Amygdala (tissue), 56 donors: ENCODE measurements at regions not wholly inside any gene's neighbourhood (a gene's known extent, or its start where the extent isn't known, plus 50 kb on each side); places are given as distances from the start of the nearest gene placed in this dataset.
"Not testable (repeated sequence)": the region's sequence is repeated elsewhere in the genome, so short reads cannot be mapped to it uniquely, and the experiment has no call there.

Experiments
- DNase-seq, 56 donors: peaks; one replicate each; lab custom pipeline; 2025; lab: John Stamatoyannopoulos, UW

DNA sequence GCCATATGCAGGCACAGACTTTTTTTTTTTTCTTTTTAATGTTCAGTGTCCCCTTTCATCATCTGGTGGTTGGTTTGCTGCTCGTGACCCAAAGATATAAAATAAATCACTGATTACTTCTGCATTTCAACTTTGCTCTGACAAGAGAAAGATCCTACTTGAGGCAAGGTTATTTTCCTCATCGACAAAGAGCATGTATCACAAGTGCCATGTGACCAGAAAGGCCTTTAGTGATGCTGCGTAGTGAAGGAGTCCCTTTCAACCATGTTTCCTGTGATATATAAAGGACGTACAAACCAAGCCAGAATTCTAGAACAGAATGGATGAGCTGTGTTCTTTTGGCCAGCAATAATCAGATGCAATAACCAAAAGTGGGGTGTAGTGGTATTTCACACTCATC lies 323.4 kb upstream of the PSMD7 start:
- DNase-seq, result no peak

- no peak for DNase-seq
Measured at GRCh38 chr16:73966851-73967250, 329.8 kb upstream of the PSMD7 start.

- DNase-seq, result no peak
Measured at GRCh38 chr16:73965591-73965990, 331.0 kb upstream of the PSMD7 start.

- DNase-seq, result peak in 32 of 56 donors; percentile 0 to 73 (median 8)
Measured at GRCh38 chr16:73956587-73957494, 339.8 kb upstream of the PSMD7 start.

GRCh38 chr16:73955702-73956101 lies 340.9 kb upstream of the PSMD7 start:
- DNase-seq, result no peak

GRCh38 chr16:73955255-73955654 lies 341.4 kb upstream of the PSMD7 start:
- no peak for DNase-seq

- peak in 1 of 56 donors; percentile 0 for DNase-seq
Measured at GRCh38 chr16:73951481-73951880, 345.1 kb upstream of the PSMD7 start.

GRCh38 chr16:73949574-73950320 lies 346.9 kb upstream of the PSMD7 start:
- DNase-seq, result no peak

- DNase-seq, result no peak
Measured at GRCh38 chr16:73945631-73946030, 351.0 kb upstream of the PSMD7 start.

GRCh38 chr16:73943184-73943583 lies 353.4 kb upstream of the PSMD7 start:
- not testable (repeated sequence) for DNase-seq

DNA sequence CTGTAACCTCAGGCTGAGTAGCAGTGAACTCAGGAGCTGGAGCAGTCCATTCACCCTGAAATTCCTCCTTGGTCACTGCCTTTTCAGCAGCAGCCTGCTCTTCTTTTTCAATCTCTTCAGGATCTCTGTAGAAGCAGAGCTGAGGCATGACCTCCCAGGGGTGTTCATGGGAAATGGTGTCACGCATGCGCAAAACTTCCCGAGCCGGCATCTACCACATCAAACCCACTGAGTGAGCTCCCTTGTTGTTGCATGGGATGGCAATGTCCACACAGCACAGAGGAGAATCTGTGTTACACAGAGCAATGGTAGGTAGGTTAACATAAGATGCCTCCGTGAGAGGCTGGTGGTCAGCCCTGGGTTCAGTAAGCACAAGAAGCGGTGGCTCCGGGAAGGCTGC lies 355.8 kb upstream of the PSMD7 start:
- DNase-seq, result not testable (repeated sequence)

DNA sequence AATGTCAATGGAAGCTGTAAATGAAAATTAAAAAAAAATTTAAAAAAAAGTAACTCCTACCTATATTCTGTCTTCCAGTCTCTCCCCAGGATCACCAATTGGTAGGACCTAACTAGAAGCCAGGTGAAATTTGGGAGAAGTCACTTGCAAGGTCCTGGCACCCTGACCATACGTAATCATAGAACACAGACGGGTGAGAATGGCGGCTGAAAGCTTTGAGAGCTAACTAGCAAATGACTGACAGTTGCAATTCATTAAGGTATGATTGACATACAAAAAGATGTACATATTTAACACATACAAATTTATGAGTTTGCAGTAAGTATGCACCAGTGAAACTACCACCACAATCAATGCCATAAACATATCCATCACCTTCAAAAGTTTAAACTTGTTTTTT lies 372.7 kb upstream of the PSMD7 start:
- no peak for DNase-seq

GRCh38 chr16:73921295-73921694 lies 375.3 kb upstream of the PSMD7 start:
- DNase-seq, result no peak

DNA sequence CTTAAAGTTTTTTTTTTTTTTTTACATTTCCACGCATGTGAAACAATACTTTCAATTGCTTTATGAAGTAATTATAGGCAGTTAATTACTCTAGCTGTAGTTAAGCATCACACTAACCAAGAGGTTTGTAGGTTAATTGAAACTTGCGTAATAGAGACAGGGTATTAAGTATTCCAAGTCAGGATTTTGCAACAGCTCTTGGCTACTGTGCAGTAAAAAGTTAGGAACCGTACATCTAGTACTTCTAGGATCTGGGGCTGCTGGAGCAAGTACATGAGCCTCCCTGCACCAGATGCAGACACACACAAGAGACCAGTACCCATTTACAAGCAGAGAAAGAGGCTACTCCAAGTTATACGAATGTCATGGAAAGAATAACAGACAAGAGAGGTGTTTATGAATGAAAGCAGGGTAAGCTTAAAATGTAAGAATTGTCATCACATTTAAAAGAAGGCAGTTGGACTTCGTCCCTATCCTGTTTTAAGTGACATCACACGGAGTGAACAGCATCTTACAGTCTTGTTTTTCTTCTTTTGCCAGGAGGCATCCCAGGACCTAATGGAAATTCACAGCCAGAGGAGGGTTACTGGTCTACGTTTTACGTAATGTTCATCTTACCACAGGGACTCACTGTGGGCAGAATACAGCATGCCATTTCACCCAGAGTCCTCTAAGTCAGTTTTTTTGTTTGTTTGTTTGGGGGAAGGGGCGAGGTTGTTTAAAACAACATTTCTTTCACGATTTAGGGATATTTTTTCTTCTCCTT lies 379.6 kb upstream of the PSMD7 start:
- no peak for DNase-seq

GRCh38 chr16:73915935-73916334 lies 380.7 kb upstream of the PSMD7 start:
- DNase-seq, result no peak

GRCh38 chr16:73915140-73915539 lies 381.5 kb upstream of the PSMD7 start:
- DNase-seq, result no peak

DNA sequence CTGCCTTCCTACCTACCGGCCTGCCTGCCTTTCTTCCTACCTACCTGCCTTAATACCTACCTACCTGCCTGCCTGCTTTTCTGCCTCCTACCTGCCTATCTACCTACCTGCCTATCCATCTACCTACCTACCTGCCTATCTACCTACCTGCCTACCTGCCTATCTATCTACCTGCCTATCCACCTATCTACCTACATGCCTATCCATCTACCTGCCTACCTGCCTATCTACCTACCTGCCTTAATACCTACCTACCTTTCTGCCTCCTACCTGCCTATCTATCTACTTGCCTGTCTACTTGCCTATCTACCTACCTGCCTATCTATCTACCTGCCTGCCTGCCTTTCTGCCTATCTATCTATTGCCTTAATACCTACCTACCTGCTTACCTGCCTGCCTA lies 383.8 kb upstream of the PSMD7 start:
- DNase-seq, result no peak

DNA sequence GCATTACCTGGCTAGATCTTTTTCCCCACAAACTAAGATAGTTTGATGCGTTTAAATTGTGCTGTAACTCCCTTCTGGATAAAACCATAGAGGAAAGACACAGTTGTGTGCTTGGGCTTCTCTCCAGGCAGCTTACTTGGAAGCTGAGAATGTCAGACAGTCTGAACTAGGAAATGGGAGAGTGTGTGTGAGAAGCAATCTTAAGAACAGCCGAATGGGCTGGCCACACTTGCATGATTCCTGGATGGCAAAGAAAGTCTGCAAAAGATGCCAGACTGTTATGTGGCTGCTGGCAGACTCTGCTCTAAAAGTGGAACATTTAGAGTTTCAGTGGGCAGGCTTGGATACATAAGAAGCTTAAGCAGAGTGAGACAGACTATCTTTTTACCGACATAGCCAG lies 384.3 kb upstream of the PSMD7 start:
- peak in 15 of 56 donors; percentile 1 to 48 (median 7) for DNase-seq

DNA sequence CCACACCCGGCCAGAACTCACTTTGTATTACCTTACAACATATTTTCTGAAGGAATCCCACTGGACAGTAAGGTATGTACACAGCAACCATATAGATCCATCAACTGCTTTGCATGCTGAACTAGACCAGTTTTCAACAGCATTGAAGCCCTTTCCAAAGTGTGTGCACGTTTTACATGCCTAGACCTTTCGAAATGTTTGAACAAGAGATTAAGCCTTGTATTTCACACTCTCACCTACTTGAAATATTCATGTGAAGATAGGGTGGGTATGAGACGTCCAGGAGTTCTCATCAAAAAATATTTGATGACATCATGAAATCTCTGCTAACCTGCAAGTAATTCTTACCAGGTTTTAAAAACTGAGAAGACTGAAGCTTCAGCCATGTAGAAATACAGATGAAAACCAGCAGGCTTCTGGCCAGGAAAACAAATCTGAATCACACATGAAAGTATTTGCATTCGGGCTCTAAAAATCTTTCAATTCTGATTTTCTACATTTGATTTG lies 387.0 kb upstream of the PSMD7 start:
- no peak for DNase-seq

DNA sequence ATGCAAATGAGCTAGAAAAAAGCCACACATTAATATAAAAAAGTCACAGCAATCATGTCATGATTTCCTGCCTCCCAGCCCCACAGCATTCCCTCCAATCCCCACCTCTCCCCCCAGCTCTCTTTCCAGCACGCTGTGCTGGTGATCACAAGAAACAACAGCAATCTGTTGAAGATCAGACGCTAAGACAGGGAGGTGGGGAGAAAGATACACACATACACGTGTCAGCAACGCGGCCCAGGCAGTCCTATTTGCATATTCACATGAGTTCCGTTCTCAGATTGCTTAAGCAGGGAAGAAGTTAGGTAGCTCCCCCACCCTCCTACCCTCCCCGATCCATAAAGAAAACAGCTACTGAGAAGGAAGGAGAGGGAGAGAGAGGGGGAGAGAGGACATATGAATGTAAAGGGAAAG lies 405.5 kb upstream of the PSMD7 start:
- peak in 5 of 56 donors; percentile 1 to 40 (median 17) for DNase-seq
